NB4 (cell line): ENCODE measurements at regions not wholly inside any gene's neighbourhood (a gene's known extent, or its start where the extent isn't known, plus 50 kb on each side); places are given as distances from the start of the nearest gene placed in this dataset.

Experiments
- MAX ChIP-seq: IDR thresholded peaks from 2 replicates; pipeline ENCODE4 v1.6.1; 2011; ENCODE audit warnings: low read depth, low read length
- TF ChIP-seq, protein P1 (sequence below): IDR thresholded peaks from one replicate; pipeline ENCODE4 v1.5.1; 2012; ENCODE audit warnings: low read depth, low read length

GRCh38 chr2:175804122-175804521 lies 197.9 kb downstream of the LNPK start:
- TF ChIP-seq, protein P1, sequence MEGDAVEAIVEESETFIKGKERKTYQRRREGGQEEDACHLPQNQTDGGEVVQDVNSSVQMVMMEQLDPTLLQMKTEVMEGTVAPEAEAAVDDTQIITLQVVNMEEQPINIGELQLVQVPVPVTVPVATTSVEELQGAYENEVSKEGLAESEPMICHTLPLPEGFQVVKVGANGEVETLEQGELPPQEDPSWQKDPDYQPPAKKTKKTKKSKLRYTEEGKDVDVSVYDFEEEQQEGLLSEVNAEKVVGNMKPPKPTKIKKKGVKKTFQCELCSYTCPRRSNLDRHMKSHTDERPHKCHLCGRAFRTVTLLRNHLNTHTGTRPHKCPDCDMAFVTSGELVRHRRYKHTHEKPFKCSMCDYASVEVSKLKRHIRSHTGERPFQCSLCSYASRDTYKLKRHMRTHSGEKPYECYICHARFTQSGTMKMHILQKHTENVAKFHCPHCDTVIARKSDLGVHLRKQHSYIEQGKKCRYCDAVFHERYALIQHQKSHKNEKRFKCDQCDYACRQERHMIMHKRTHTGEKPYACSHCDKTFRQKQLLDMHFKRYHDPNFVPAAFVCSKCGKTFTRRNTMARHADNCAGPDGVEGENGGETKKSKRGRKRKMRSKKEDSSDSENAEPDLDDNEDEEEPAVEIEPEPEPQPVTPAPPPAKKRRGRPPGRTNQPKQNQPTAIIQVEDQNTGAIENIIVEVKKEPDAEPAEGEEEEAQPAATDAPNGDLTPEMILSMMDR: no peak
- no peak for TF ChIP-seq MAX
